MCF 10A (cell line): ENCODE measurements at regions not wholly inside any gene's neighbourhood (a gene's known extent, or its start where the extent isn't known, plus 50 kb on each side); places are given as distances from the start of the nearest gene placed in this dataset.
"Not testable (repeated sequence)": the region's sequence is repeated elsewhere in the genome, so short reads cannot be mapped to it uniquely, and the experiment has no call there.

Source experiments
- BruUV-seq: library from RNA; stranded (reverse); fragments of 400-500 nt; replicated peaks from 2 replicates; lab custom pipeline; 2021; lab: Mats Ljungman, UMichigan
- CTCF ChIA-PET: fragments of 300-600 bp; sonication (Branson Sonifier 250); formaldehyde crosslinking; extraction: SDS; loops from one replicate; lab custom pipeline; 2021; ENCODE audit warnings: antibody characterized with exemption, inconsistent platforms; lab: Yijun Ruan, JAX
- POLR2A ChIA-PET: fragments of 300-600, 350-650 bp; sonication (Branson Sonifier 250); formaldehyde crosslinking; extraction: SDS; loops from one replicate; lab custom pipeline; 2020; ENCODE audit warnings: antibody characterized with exemption, inconsistent platforms; lab: Yijun Ruan, JAX
- DNase-seq: peaks from one replicate; pipeline ENCODE4 v3.0.0-alpha.2; 2018; ENCODE audit not compliant: unreplicated experiment
- H3K27ac Mint-ChIP-seq: one replicate; pipeline ENCODE4 v1.8.0; 2022; ENCODE audit warnings: mild to moderate bottlenecking, low read depth, mixed read lengths; ENCODE audit not compliant: unreplicated experiment
- H3K27me3 Mint-ChIP-seq: one replicate; pipeline ENCODE4 v1.8.0; 2022; ENCODE audit warnings: mixed read lengths; ENCODE audit not compliant: insufficient read depth, unreplicated experiment
- H3K36me3 Mint-ChIP-seq: one replicate; pipeline ENCODE4 v1.8.0; 2022; ENCODE audit warnings: mild to moderate bottlenecking, moderate library complexity, mixed read lengths; ENCODE audit not compliant: insufficient read depth, unreplicated experiment
- H3K4me1 Mint-ChIP-seq: one replicate; pipeline ENCODE4 v1.8.0; 2022; ENCODE audit warnings: mixed read lengths; ENCODE audit not compliant: insufficient read depth, unreplicated experiment
- H3K4me3 Mint-ChIP-seq: one replicate; pipeline ENCODE4 v1.8.0; 2022; ENCODE audit warnings: mild to moderate bottlenecking, moderate library complexity, mixed read lengths; ENCODE audit not compliant: unreplicated experiment
- H3K9me3 Mint-ChIP-seq: one replicate; pipeline ENCODE4 v1.8.0; 2022; ENCODE audit warnings: mixed read lengths; ENCODE audit not compliant: unreplicated experiment
- intact Hi-C: fragments of 100-400 bp; cut with micrococcal nuclease; formaldehyde crosslinking; loops from 2 replicates; pipeline ENCODE4 v1.14.1; 2022
- TF ChIP-seq, protein P1 (sequence below): fragments of 200-600 bp; IDR thresholded peaks from one replicate; pipeline ENCODE4 v1.8.0; 2022; ENCODE audit warnings: antibody characterized with exemption, mild to moderate bottlenecking; ENCODE audit not compliant: unreplicated experiment

DNA sequence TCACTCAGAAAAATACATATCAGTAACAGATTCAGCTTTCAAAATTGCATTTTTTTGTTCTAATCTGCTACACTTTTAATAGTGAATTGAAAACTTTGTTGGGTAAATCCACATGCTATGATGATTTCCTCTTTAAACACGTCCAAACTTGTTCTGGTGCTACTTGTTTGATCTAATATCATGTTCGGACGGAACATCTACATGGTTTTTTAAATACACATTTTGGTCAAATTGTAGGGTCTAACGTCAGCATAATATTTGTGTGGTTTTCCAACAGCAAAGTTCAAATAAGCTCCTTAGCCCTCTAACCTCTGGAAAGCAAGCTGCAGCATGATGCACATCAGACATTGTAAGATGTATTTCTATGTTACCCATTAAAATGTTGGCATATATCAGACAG, 98.5 kb upstream of the OSTN start:
- Mint-ChIP-seq H3K4me1 (no peaks in the 10 kb centered on the region), H3K9me3 (no peaks in the 10 kb centered on the region), H3K36me3 (no peaks in the 10 kb centered on the region), H3K27me3 (no peaks in the 10 kb centered on the region), H3K27ac (peak overlapping the region; percentile 39), H3K4me3 (no peak overlapping the region)
- POLR2A ChIA-PET = interaction anchor here (0.6 kb wide), 2 partner anchors 88 to 325 kb away, joined by 3 read pairs; no protein-coding TSS in a partner anchor
- CTCF ChIA-PET = no interaction called here
- BruUV-seq = no TSS peak
- intact Hi-C loops = no loop called here
- DNase-seq = peak; percentile 14
- TF ChIP-seq, protein P1, sequence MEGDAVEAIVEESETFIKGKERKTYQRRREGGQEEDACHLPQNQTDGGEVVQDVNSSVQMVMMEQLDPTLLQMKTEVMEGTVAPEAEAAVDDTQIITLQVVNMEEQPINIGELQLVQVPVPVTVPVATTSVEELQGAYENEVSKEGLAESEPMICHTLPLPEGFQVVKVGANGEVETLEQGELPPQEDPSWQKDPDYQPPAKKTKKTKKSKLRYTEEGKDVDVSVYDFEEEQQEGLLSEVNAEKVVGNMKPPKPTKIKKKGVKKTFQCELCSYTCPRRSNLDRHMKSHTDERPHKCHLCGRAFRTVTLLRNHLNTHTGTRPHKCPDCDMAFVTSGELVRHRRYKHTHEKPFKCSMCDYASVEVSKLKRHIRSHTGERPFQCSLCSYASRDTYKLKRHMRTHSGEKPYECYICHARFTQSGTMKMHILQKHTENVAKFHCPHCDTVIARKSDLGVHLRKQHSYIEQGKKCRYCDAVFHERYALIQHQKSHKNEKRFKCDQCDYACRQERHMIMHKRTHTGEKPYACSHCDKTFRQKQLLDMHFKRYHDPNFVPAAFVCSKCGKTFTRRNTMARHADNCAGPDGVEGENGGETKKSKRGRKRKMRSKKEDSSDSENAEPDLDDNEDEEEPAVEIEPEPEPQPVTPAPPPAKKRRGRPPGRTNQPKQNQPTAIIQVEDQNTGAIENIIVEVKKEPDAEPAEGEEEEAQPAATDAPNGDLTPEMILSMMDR = no peak

- no TSS peak for BruUV-seq
- H3K27ac Mint-ChIP-seq = peak overlapping the region; percentile 78
- ChIA-PET POLR2A (interaction anchor here (0.6 to 1.7 kb wide), 4 partner anchors 29 to 784 kb away, joined by 3 to 9 read pairs (median 3); no protein-coding TSS in a partner anchor), CTCF (interaction anchor here (0.6 to 0.7 kb wide), 3 partner anchors 112 to 1751 kb away, joined by 3 read pairs; no protein-coding TSS in a partner anchor)
- H3K27me3 Mint-ChIP-seq = no peaks in the 10 kb centered on the region
- TF ChIP-seq, protein P1 = no peak
- no peaks in the 10 kb centered on the region for H3K36me3 Mint-ChIP-seq
- H3K9me3 Mint-ChIP-seq = no peaks in the 10 kb centered on the region
- intact Hi-C loops = loop anchor here (2.0 kb wide), 1 partner anchor 47 kb away; no protein-coding TSS in a partner anchor
- H3K4me1 Mint-ChIP-seq = peaks cover 9% of the 10 kb centered on the region
- no peak overlapping the region for H3K4me3 Mint-ChIP-seq
- DNase-seq = peak; percentile 78
These were observed 104.8 kb upstream of the OSTN start for GRCh38 chr3:191094057-191094845.

DNA sequence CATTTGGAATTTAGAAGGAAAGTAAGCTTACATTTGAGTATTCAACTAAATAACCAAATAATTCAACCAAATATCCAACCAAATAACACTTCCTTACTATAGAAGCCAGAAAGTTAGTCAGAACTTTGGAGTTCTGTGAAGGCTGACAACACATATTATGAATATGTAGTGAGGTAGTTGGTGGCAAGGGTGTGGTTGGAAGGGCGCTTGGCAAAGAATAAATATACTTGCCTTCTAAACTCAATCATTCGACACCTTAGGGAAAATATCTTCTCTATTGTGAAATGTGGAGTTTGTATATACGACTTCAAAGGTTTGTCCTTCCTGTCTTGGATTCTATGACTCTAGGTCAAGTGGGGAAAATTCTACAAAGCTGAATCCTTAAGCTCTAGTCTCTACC, 111.7 kb upstream of the OSTN start:
- no TSS peak for BruUV-seq
- Mint-ChIP-seq H3K36me3 (no peaks in the 10 kb centered on the region), H3K27me3 (no peaks in the 10 kb centered on the region), H3K27ac (peak overlapping the region; percentile 53), H3K9me3 (no peaks in the 10 kb centered on the region), H3K4me1 (peaks cover 14% of the 10 kb centered on the region), H3K4me3 (no peak overlapping the region)
- intact Hi-C loops = no loop called here
- DNase-seq = no peak
- TF ChIP-seq, protein P1 = no peak
- ChIA-PET CTCF (interaction anchor here (0.6 to 0.7 kb wide), 2 partner anchors 34 to 370 kb away, joined by 3 to 4 read pairs; no protein-coding TSS in a partner anchor), POLR2A (interaction anchor here (0.5 kb wide), 1 partner anchor 89 kb away, joined by 3 read pairs; no protein-coding TSS in a partner anchor)

DNA sequence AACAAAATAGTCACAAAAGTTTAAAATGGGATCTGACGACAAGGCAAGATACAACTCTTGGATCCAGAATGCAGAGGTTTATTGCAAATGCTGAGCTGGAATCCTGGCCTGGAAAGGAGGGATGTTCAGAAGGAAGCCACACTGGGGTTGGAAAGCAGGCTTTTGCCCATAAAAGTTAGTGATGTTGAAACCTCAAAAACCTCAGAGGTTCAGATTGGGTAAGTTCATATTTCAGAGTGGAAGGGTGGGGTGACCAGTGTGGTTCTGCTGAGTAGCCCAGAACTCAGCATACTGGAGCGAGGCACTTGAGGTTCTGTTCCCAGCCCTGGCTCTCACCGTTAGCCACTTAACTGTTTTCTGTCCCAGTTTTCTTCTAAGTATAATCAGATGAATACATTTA, 114.0 kb upstream of the OSTN start:
- peaks cover 6% of the 10 kb centered on the region for H3K9me3 Mint-ChIP-seq
- intact Hi-C loops = no loop called here
- TF ChIP-seq, protein P1 = no peak
- no peaks in the 10 kb centered on the region for H3K36me3 Mint-ChIP-seq
- no TSS peak for BruUV-seq
- H3K27me3 Mint-ChIP-seq = no peaks in the 10 kb centered on the region
- H3K27ac Mint-ChIP-seq = no peak overlapping the region
- peaks cover 14% of the 10 kb centered on the region for H3K4me1 Mint-ChIP-seq
- H3K4me3 Mint-ChIP-seq = no peak overlapping the region
- no peak for DNase-seq
- CTCF ChIA-PET = no interaction called here
- POLR2A ChIA-PET = no interaction called here

DNA sequence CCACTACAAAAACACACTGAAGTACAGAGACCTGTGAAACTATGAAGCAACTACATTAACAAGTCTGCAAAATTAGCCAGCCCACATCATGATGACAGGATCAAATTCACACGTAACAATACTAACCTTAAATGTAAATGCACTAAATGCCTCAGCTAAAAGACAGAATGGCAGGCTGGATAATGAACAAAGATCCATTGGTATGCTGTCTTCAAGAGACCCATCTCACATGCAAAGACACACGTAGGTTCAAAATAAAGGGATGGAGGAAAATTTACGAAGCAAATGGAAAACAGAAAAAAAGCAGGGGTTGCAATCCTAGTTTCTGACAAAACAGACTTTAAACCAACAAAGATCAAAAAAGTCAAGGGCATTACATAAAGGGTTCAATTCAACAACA, 120.1 kb upstream of the OSTN start:
- POLR2A ChIA-PET, BruUV-seq, H3K4me1 Mint-ChIP-seq, H3K27ac Mint-ChIP-seq, CTCF ChIA-PET, H3K36me3 Mint-ChIP-seq, DNase-seq, H3K27me3 Mint-ChIP-seq, intact Hi-C loops, H3K4me3 Mint-ChIP-seq: not testable (repeated sequence)
- H3K9me3 Mint-ChIP-seq = peaks cover 30% of the 10 kb centered on the region
